ENCODE measurements at regions not wholly inside any gene's neighbourhood (a gene's known extent, or its start where the extent isn't known, plus 50 kb on each side); places are given as distances from the start of the nearest gene placed in this dataset.

DNA sequence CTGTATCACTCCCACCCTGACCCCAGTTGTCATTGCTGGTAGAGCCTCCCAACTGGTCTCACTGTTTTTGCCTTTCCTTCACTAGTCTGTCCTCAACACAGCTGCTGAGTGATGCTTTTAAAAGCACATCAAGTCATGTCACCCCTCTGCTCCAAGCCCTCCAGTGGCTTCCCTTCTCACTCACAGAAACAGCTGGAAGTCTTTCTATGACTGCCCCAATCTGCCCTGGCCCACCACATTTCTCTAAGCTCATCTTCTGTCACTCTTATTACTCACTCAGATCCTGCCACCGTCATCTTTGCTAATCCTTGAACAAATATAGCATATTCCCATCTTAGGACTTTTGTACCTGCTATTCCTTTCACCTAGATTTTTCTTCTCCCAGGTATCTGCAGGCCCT lies 242.6 kb upstream of the RBBP8 start:
- no peak for TF ChIP-seq POLR2AphosphoS5 (IDR thresholded peaks at IDR 0.05; ENCODE audit: low read depth, low read length)
- TF ChIP-seq REST (IDR thresholded peaks at IDR 0.05; ENCODE audit: insufficient read depth in 1 of 2, low read depth in 2 of 2, low read length in 2 of 2), result no peak
